ENCODE measurements at regions not wholly inside any gene's neighbourhood (a gene's known extent, or its start where the extent isn't known, plus 50 kb on each side); places are given as distances from the start of the nearest gene placed in this dataset.

DNA sequence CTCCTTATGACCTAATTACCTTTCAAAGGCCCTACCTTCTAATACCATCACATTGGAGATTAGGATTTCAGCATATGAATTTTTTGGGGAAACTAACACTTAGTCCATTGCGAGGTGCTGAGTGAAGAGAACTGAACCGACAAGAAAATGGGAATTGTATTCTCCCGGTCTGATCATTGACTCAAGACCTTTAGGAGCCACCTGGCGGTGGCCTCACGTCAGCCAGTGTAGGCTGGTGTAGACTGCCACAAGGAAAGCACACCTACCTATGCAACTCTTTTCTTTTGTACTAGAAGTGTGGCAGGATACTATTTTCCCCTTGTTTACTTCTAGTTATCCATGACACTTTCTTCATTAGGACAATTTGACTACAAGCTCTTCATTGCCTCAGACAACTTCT, 333.5 kb upstream of the B3GALT2 start:
- Mint-ChIP-seq H3K4me1 (no peaks in the 10 kb centered on the region), H3K27ac (no peak overlapping the region), H3K9me3 (no peaks in the 10 kb centered on the region), H3K36me3 (peaks cover 0 to 3% (median 0%) of the 10 kb centered on the region in 3 donors), H3K4me3 (no peak overlapping the region), H3K27me3 (ENCODE audit: low read depth in 3 of 3) (peaks cover 0 to 2% (median 2%) of the 10 kb centered on the region in 3 donors)
- no peak for DNase-seq

DNA sequence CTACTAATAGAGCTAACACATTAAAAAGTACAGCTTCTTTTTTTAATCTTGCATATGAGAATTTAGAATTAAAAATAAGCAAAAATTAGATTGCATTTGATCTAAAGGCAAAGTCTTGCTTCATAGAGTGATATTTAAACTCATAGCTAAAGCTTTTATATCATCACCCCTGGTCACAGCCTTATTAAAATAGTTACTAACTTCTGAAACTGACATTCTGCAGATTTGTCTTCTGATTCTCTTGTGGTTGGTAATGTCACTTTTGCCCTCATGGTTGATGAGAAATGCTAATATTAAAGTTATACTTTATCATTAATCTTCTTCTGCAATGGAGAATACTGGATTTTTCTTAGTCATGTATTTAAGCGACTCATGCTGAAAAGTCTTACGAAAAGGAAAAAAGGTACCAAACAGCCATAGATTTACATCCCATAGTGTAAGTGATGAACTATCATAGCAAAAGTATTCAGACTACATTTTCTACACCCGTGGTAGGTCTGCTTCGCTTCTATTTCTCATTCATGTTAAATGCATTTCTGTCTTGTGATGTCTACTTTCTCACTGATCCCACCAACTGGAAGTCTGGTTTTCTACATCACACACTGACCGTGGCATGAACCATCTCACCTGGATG, 330.5 kb upstream of the B3GALT2 start:
- no peak for DNase-seq
- Mint-ChIP-seq H3K27me3 (ENCODE audit: low read depth in 3 of 3) (peaks cover 0 to 2% (median 2%) of the 10 kb centered on the region in 3 donors), H3K36me3 (peaks cover 0 to 3% (median 2%) of the 10 kb centered on the region in 3 donors), H3K4me3 (no peak overlapping the region), H3K4me1 (no peaks in the 10 kb centered on the region), H3K9me3 (peaks cover 0 to 2% (median 0%) of the 10 kb centered on the region in 6 donors), H3K27ac (no peak overlapping the region)

DNA sequence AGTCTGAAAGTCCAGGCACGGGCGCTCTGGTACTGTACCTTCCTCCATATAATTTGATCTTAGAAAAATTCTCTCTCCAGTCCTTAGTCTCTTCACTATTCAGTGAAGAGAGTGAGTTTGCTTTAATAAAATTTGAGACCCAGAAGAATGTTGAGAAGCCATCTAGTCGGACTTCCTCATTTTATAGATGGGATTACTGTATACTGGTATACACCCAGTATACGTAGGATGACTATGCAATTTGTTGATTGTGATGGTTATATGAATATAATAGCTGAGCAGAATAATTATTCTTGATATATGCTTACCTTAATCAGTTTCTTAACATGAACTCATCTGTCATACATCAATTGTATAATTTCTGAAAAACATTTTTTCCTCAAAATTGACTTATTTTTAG, 328.0 kb upstream of the B3GALT2 start:
- Mint-ChIP-seq H3K36me3 (peaks cover 0 to 3% (median 3%) of the 10 kb centered on the region in 3 donors), H3K27me3 (ENCODE audit: low read depth in 3 of 3) (peaks cover 0 to 3% (median 0%) of the 10 kb centered on the region in 3 donors), H3K27ac (no peak overlapping the region), H3K4me3 (no peak overlapping the region), H3K4me1 (no peaks in the 10 kb centered on the region), H3K9me3 (peaks cover 0 to 6% (median 0%) of the 10 kb centered on the region in 6 donors)
- no peak for DNase-seq

- no peak for DNase-seq
- Mint-ChIP-seq H3K9me3 (peaks cover 0 to 6% (median 0%) of the 10 kb centered on the region in 6 donors), H3K36me3 (peaks cover 0 to 3% (median 3%) of the 10 kb centered on the region in 3 donors), H3K27ac (no peak overlapping the region), H3K4me3 (no peak overlapping the region), H3K4me1 (no peaks in the 10 kb centered on the region), H3K27me3 (ENCODE audit: low read depth in 3 of 3) (peaks cover 0 to 3% (median 2%) of the 10 kb centered on the region in 3 donors)
These were observed 326.6 kb upstream of the B3GALT2 start for GRCh38 chr1:193513032-193513431.

- no peak for DNase-seq
- no peaks in the 10 kb centered on the region for H3K4me1 Mint-ChIP-seq
- H3K27ac Mint-ChIP-seq, result no peak overlapping the region
- peaks cover 0 to 3% (median 0%) of the 10 kb centered on the region in 3 donors for H3K27me3 Mint-ChIP-seq (ENCODE audit: low read depth in 3 of 3)
- no peaks in the 10 kb centered on the region for H3K9me3 Mint-ChIP-seq
- no peak overlapping the region for H3K4me3 Mint-ChIP-seq
- peaks cover 0 to 7% (median 0%) of the 10 kb centered on the region in 3 donors for H3K36me3 Mint-ChIP-seq
These were observed 318.5 kb upstream of the B3GALT2 start for GRCh38 chr1:193504920-193505319.

DNA sequence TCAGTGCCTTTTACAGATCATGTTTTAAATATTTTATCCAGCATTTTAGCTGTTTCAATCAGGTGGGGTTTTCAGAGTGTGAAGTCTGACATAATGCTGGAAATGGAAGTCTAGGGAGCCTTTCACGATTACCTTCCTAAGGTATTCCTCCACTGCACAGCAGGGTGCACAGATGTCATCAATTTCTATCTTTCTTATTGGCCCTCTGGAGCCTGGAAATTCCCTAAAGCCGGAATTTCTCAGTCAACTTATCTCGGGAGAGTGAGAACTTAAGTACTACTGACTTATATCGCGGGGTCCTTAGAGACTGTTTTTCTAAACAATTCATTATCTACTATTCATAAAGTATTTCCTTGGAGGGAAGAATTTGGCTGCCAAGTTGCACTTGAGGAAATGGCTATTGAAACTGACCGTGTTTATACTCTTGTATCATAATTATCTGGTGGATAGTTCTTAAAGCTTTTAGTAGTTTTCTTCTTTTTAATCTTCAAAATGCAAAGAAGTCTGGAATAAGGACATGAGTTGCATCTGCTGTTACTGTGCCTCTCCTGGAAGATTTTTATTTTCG, 311.8 kb upstream of the B3GALT2 start:
- no peaks in the 10 kb centered on the region for H3K9me3 Mint-ChIP-seq
- H3K4me1 Mint-ChIP-seq, result no peaks in the 10 kb centered on the region
- no peak overlapping the region for H3K27ac Mint-ChIP-seq
- no peak for DNase-seq
- H3K36me3 Mint-ChIP-seq, result peaks cover 0 to 3% (median 0%) of the 10 kb centered on the region in 3 donors
- no peaks in the 10 kb centered on the region for H3K27me3 Mint-ChIP-seq (ENCODE audit: low read depth in 3 of 3)
- no peak overlapping the region for H3K4me3 Mint-ChIP-seq

DNA sequence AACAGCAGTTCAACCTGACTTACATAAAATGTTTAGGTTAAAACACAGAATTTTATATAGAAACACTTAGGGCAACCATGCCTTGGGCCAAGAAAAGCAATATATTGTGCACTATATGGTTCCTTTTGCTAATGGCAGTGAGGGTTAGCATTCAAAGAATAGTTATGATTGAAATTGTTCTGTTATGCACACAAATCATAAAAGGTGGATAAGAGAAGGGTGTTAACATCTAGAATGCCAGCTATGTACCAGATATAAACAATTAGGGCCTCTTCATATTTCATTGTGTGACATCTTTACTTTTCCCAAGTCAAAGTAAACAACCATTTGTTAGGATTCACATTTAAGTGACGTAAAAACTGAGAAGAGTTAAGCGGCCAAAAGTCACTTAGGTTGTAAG, 308.0 kb upstream of the B3GALT2 start:
- DNase-seq, result no peak
- H3K36me3 Mint-ChIP-seq, result peaks cover 0 to 5% (median 0%) of the 10 kb centered on the region in 3 donors
- H3K27me3 Mint-ChIP-seq (ENCODE audit: low read depth in 3 of 3), result no peaks in the 10 kb centered on the region
- no peak overlapping the region for H3K4me3 Mint-ChIP-seq
- no peak overlapping the region for H3K27ac Mint-ChIP-seq
- no peaks in the 10 kb centered on the region for H3K9me3 Mint-ChIP-seq
- peaks cover 10 to 18% of the 10 kb centered on the region in 2 donors for H3K4me1 Mint-ChIP-seq

DNA sequence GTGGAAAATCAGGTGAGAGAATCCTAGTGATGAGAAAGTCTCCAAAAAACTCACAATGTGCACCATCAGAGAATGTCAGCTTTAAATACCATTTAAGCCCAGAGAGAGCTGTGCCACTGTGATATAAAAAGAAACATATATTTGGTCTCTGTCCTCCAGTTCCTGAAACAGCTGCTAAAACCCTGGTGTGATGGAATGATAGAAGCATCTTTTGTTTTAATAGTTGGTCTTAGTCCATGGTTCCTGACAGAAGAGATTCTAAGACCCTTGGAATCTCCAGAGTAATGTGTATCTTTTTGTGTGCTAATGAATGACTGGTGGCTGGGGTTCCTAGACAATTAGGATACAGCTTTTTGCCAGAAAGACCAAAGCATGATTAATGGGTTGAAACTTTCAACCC, 302.8 kb upstream of the B3GALT2 start:
- H3K4me1 Mint-ChIP-seq, result peaks cover 12 to 18% of the 10 kb centered on the region in 2 donors
- no peak overlapping the region for H3K27ac Mint-ChIP-seq
- no peaks in the 10 kb centered on the region for H3K9me3 Mint-ChIP-seq
- DNase-seq, result no peak
- peaks cover 0 to 2% (median 2%) of the 10 kb centered on the region in 3 donors for H3K27me3 Mint-ChIP-seq (ENCODE audit: low read depth in 3 of 3)
- H3K36me3 Mint-ChIP-seq, result peaks cover 0 to 5% (median 0%) of the 10 kb centered on the region in 3 donors
- no peak overlapping the region for H3K4me3 Mint-ChIP-seq

GRCh38 chr1:193487722-193488121, 301.3 kb upstream of the B3GALT2 start:
- Mint-ChIP-seq H3K27ac (peak overlapping the region in 2 of 6 donors; percentile 7 to 52), H3K4me1 (peaks cover 12 to 17% of the 10 kb centered on the region in 2 donors), H3K4me3 (no peak overlapping the region), H3K36me3 (peaks cover 0 to 5% (median 0%) of the 10 kb centered on the region in 3 donors), H3K9me3 (no peaks in the 10 kb centered on the region), H3K27me3 (ENCODE audit: low read depth in 3 of 3) (peaks cover 0 to 2% (median 2%) of the 10 kb centered on the region in 3 donors)
- DNase-seq, result no peak

- H3K4me3 Mint-ChIP-seq, result no peak overlapping the region
- H3K27me3 Mint-ChIP-seq (ENCODE audit: low read depth in 3 of 3), result peaks cover 0 to 2% (median 2%) of the 10 kb centered on the region in 3 donors
- H3K9me3 Mint-ChIP-seq, result no peaks in the 10 kb centered on the region
- peaks cover 8 to 17% of the 10 kb centered on the region in 2 donors for H3K4me1 Mint-ChIP-seq
- no peak for DNase-seq
- peak overlapping the region in 2 of 6 donors; percentile 27 to 30 for H3K27ac Mint-ChIP-seq
- H3K36me3 Mint-ChIP-seq, result peaks cover 0 to 5% (median 0%) of the 10 kb centered on the region in 3 donors
These were observed 300.3 kb upstream of the B3GALT2 start for GRCh38 chr1:193486671-193487229.

DNA sequence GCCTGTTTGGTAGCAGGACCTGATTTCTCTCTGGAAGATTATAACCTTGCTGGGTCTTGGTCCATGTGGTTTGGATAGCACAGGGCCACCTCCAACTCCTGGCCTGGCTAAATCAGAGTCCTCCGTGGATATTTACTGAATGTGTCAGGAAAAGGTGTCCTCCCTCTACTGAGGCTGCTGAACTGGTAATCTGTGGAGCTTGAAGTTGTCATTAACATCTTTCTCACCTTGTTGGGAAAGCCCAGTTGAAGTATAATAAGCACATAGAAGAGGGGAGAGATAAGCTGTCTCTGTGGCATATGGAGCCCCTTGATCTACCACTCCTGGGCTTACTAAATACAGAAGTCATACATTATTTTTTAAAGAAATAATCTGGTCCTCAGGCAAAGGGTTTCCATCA, 294.3 kb upstream of the B3GALT2 start:
- H3K27ac Mint-ChIP-seq, result peak overlapping the region; percentile 82 to 95 (median 88)
- H3K36me3 Mint-ChIP-seq, result peaks cover 4 to 8% (median 4%) of the 10 kb centered on the region in 3 donors
- peaks cover 0 to 1% (median 0%) of the 10 kb centered on the region in 6 donors for H3K9me3 Mint-ChIP-seq
- H3K4me3 Mint-ChIP-seq, result peak overlapping the region in 1 of 5 donors; percentile 8
- H3K4me1 Mint-ChIP-seq, result peaks cover 43 to 62% of the 10 kb centered on the region in 2 donors
- H3K27me3 Mint-ChIP-seq (ENCODE audit: low read depth in 3 of 3), result peaks cover 0 to 10% (median 2%) of the 10 kb centered on the region in 3 donors
- no peak for DNase-seq

DNA sequence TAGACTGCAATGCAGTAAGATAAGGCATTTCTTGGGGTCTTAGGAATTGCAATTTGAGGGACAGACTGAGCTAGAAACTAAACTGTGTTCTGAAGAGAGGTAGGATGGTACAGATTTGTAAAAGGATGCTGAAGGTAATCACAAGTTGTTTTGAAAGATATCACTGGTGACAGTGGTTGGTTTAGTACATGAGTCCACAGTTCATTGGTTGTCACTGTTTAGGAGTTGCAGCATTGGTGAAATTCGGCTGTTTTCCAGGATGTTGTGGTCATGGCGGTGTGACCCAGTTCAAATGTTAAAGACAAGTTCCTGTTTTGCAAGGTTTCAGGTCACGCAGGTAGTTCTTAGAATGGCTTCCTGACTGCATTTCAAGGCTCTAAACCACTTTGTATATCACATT, 292.8 kb upstream of the B3GALT2 start:
- peaks cover 6 to 12% (median 7%) of the 10 kb centered on the region in 3 donors for H3K36me3 Mint-ChIP-seq
- peaks cover 0 to 1% (median 0%) of the 10 kb centered on the region in 6 donors for H3K9me3 Mint-ChIP-seq
- peak; percentile 73 to 86 (median 79) for DNase-seq
- H3K27ac Mint-ChIP-seq, result peak overlapping the region; percentile 82 to 95 (median 88)
- H3K4me3 Mint-ChIP-seq, result peak overlapping the region; percentile 52 to 77 (median 62)
- peaks cover 0 to 10% (median 4%) of the 10 kb centered on the region in 3 donors for H3K27me3 Mint-ChIP-seq (ENCODE audit: low read depth in 3 of 3)
- peaks cover 44 to 67% of the 10 kb centered on the region in 2 donors for H3K4me1 Mint-ChIP-seq

DNA sequence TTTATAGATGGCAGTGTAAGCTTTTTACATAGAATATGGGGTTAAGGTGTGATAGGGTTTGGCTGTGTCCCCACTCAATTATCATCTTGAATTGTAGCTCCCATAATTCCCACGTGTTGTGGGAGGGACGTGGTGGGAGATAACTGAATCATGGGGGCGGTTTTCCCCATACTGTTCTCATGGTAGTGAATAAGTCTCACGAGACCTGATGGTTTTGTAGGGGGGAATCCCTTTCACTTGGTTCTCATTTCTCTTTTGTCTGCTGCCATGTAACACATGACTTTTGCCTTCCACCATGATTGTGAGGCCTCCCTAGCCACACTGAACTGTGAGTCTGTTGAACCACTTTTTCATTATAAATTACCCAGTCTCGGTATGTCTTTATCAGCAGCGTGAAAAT, 290.3 kb upstream of the B3GALT2 start:
- no peak for DNase-seq
- H3K36me3 Mint-ChIP-seq, result peaks cover 12 to 21% (median 16%) of the 10 kb centered on the region in 3 donors
- peaks cover 0 to 1% (median 0%) of the 10 kb centered on the region in 6 donors for H3K9me3 Mint-ChIP-seq
- peaks cover 1 to 10% (median 4%) of the 10 kb centered on the region in 3 donors for H3K27me3 Mint-ChIP-seq (ENCODE audit: low read depth in 3 of 3)
- peak overlapping the region in 1 of 6 donors; percentile 27 for H3K27ac Mint-ChIP-seq
- H3K4me1 Mint-ChIP-seq, result peaks cover 58 to 77% of the 10 kb centered on the region in 2 donors
- no peak overlapping the region for H3K4me3 Mint-ChIP-seq

GRCh38 chr1:193473932-193474331, 287.5 kb upstream of the B3GALT2 start:
- no peak overlapping the region for H3K27ac Mint-ChIP-seq
- peaks cover 35 to 53% of the 10 kb centered on the region in 2 donors for H3K4me1 Mint-ChIP-seq
- peaks cover 1 to 5% (median 4%) of the 10 kb centered on the region in 3 donors for H3K27me3 Mint-ChIP-seq (ENCODE audit: low read depth in 3 of 3)
- peaks cover 12 to 21% (median 16%) of the 10 kb centered on the region in 3 donors for H3K36me3 Mint-ChIP-seq
- H3K9me3 Mint-ChIP-seq, result no peaks in the 10 kb centered on the region
- no peak for DNase-seq
- H3K4me3 Mint-ChIP-seq, result no peak overlapping the region
